ENCODE measurements at regions not wholly inside any gene's neighbourhood (a gene's known extent, or its start where the extent isn't known, plus 50 kb on each side); places are given as distances from the start of the nearest gene placed in this dataset.

- no peak for TF ChIP-seq CTCF (IDR thresholded peaks at IDR 0.05)
- no peak for TF ChIP-seq POLR2A (IDR thresholded peaks at IDR 0.05)
These were observed 137.2 kb downstream of the DLL1 start for GRCh38 chr6:170153436-170154319.

Measured in testis (tissue), 2 donors.